PC-9 (cell line): ENCODE measurements at regions not wholly inside any gene's neighbourhood (a gene's known extent, or its start where the extent isn't known, plus 50 kb on each side); places are given as distances from the start of the nearest gene placed in this dataset.

ENCODE experiments used
- CTCF ChIP-seq: fragments of 200-600 bp; sonication (generic); conservative IDR thresholded peaks from 2 replicates; pipeline ENCODE4 v1.6.1; 2017; ENCODE audit warnings: mixed run types, antibody characterized with exemption, mild to moderate bottlenecking, moderate library complexity
- EZH2 ChIP-seq: fragments of 200-600 bp; sonication (generic); IDR thresholded peaks from 2 replicates; pipeline ENCODE4 v1.8.0; 2017; ENCODE audit warnings: antibody characterized with exemption, low read depth

- TF ChIP-seq CTCF = no peak
- no peak for TF ChIP-seq EZH2
Observed at GRCh38 chr15:100809151-100809550, 70.5 kb upstream of the ALDH1A3 start.
